ENCODE measurements at regions not wholly inside any gene's neighbourhood (a gene's known extent, or its start where the extent isn't known, plus 50 kb on each side); places are given as distances from the start of the nearest gene placed in this dataset.

GRCh38 chr9:17905781-17906175, 326.9 kb downstream of the SH3GL2 start:
- H3K36me3 ChIP-seq (ENCODE audit: insufficient read depth, low read length): no peaks in the 10 kb centered on the region
- H4K20me1 ChIP-seq (ENCODE audit: insufficient read depth, low read length): no peaks in the 10 kb centered on the region
- FAIRE-seq (no peak), DNase-seq (ENCODE audit: low read depth) (no peak)
- H3K4me1 Mint-ChIP-seq (ENCODE audit: low read depth, unreplicated experiment): peaks cover 4% of the 10 kb centered on the region
- peak overlapping the region; percentile 79 for H3K4me3 Mint-ChIP-seq (ENCODE audit: unreplicated experiment)
- H2AFZ ChIP-seq (ENCODE audit: low read depth, low read length): no peak overlapping the region
- H3K27ac Mint-ChIP-seq (ENCODE audit: unreplicated experiment): no peak overlapping the region
- H3K27me3 Mint-ChIP-seq (ENCODE audit: low read depth, unreplicated experiment): peaks cover 70% of the 10 kb centered on the region
- no peak overlapping the region for H3K27ac ChIP-seq (ENCODE audit: low read depth, low read length)
- H3K4me3 ChIP-seq (ENCODE audit: insufficient read depth, low read depth, low read length): peak overlapping the region; percentile 10
- no peak overlapping the region for H3K9ac ChIP-seq (ENCODE audit: low read length)
- peaks cover 3% of the 10 kb centered on the region for H3K4me1 ChIP-seq (ENCODE audit: insufficient read depth, low read length)
- no peaks in the 10 kb centered on the region for H3K36me3 Mint-ChIP-seq (ENCODE audit: low read depth, unreplicated experiment)
- TF ChIP-seq CTCF (IDR thresholded peaks at IDR 0.05; ENCODE audit: insufficient read depth, low read depth, low read length) (no peak), EZH2 (IDR thresholded peaks at IDR 0.05; ENCODE audit: insufficient read depth, low read length) (no peak)
- peak overlapping the region; percentile 64 for H3K4me2 ChIP-seq (ENCODE audit: low read length)
- H3K9me3 ChIP-seq (ENCODE audit: insufficient read depth, low read depth, low read length): no peaks in the 10 kb centered on the region
- peaks cover 5% of the 10 kb centered on the region for H3K9me3 Mint-ChIP-seq (ENCODE audit: unreplicated experiment)
- no peaks in the 10 kb centered on the region for H3K79me2 ChIP-seq (ENCODE audit: insufficient read depth, low read length)
- H3K27me3 ChIP-seq (ENCODE audit: insufficient read depth, low read length): peaks cover 44% of the 10 kb centered on the region

GRCh38 chr9:17906176-17906840, 327.4 kb downstream of the SH3GL2 start:
- peaks cover 4% of the 10 kb centered on the region for H3K4me1 Mint-ChIP-seq (ENCODE audit: low read depth, unreplicated experiment)
- peaks cover 67% of the 10 kb centered on the region for H3K27me3 Mint-ChIP-seq (ENCODE audit: low read depth, unreplicated experiment)
- Histone ChIP-seq H3K4me3 (ENCODE audit: insufficient read depth, low read depth, low read length) (peak overlapping the region; percentile 10), H2AFZ (ENCODE audit: low read depth, low read length) (peak overlapping the region; percentile 18), H3K9me3 (ENCODE audit: insufficient read depth, low read depth, low read length) (no peaks in the 10 kb centered on the region), H3K79me2 (ENCODE audit: insufficient read depth, low read length) (no peaks in the 10 kb centered on the region), H3K27ac (ENCODE audit: low read depth, low read length) (no peak overlapping the region), H3K27me3 (ENCODE audit: insufficient read depth, low read length) (peaks cover 44% of the 10 kb centered on the region), H3K4me2 (ENCODE audit: low read length) (peak overlapping the region; percentile 64), H3K4me1 (ENCODE audit: insufficient read depth, low read length) (peaks cover 3% of the 10 kb centered on the region), H4K20me1 (ENCODE audit: insufficient read depth, low read length) (no peaks in the 10 kb centered on the region), H3K9ac (ENCODE audit: low read length) (no peak overlapping the region), H3K36me3 (ENCODE audit: insufficient read depth, low read length) (no peaks in the 10 kb centered on the region)
- no peak overlapping the region for H3K27ac Mint-ChIP-seq (ENCODE audit: unreplicated experiment)
- no peak for FAIRE-seq
- no peak for TF ChIP-seq CTCF (IDR thresholded peaks at IDR 0.05; ENCODE audit: insufficient read depth, low read depth, low read length)
- TF ChIP-seq EZH2 (IDR thresholded peaks at IDR 0.05; ENCODE audit: insufficient read depth, low read length): no peak
- no peaks in the 10 kb centered on the region for H3K36me3 Mint-ChIP-seq (ENCODE audit: low read depth, unreplicated experiment)
- no peak for DNase-seq (ENCODE audit: low read depth)
- H3K9me3 Mint-ChIP-seq (ENCODE audit: unreplicated experiment): peaks cover 5% of the 10 kb centered on the region
- H3K4me3 Mint-ChIP-seq (ENCODE audit: unreplicated experiment): peak overlapping the region; percentile 79

Measured in astrocyte (in vitro differentiated cells and primary cell).